A549 (cell line): ENCODE measurements at regions not wholly inside any gene's neighbourhood (a gene's known extent, or its start where the extent isn't known, plus 50 kb on each side); places are given as distances from the start of the nearest gene placed in this dataset.

Experiments
- CTCF ChIP-seq: fragments of >200 bp; sonication (Bioruptor Twin); formaldehyde crosslinking; IDR thresholded peaks from 3 replicates; pipeline ENCODE4 v1.5.1; 2016
- POLR2A ChIP-seq: IDR thresholded peaks from 2 replicates; pipeline ENCODE4 v1.6.1; 2012; ENCODE audit warnings: mild to moderate bottlenecking, low read length
- TF ChIP-seq, protein P1 (sequence below): fragments of 250-450 bp; sonication (Bioruptor Pico); IDR thresholded peaks from 2 replicates; pipeline ENCODE4 v1.5.0; 2021; ENCODE audit warnings: mild to moderate bottlenecking, moderate library complexity, borderline replicate concordance

- TF ChIP-seq CTCF: no peak
- no peak for TF ChIP-seq POLR2A
- TF ChIP-seq, protein P1, sequence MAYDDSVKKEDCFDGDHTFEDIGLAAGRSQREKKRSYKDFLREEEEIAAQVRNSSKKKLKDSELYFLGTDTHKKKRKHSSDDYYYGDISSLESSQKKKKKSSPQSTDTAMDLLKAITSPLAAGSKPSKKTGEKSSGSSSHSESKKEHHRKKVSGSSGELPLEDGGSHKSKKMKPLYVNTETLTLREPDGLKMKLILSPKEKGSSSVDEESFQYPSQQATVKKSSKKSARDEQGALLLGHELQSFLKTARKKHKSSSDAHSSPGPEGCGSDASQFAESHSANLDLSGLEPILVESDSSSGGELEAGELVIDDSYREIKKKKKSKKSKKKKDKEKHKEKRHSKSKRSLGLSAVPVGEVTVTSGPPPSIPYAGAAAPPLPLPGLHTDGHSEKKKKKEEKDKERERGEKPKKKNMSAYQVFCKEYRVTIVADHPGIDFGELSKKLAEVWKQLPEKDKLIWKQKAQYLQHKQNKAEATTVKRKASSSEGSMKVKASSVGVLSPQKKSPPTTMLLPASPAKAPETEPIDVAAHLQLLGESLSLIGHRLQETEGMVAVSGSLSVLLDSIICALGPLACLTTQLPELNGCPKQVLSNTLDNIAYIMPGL (CRISPR knock-in tag): no peak
Measured at GRCh38 chr20:52748990-52749389, 223.2 kb upstream of the TSHZ2 start.
